GM12878 (cell line): ENCODE measurements at regions not wholly inside any gene's neighbourhood (a gene's known extent, or its start where the extent isn't known, plus 50 kb on each side); places are given as distances from the start of the nearest gene placed in this dataset.

ENCODE experiments used
- ATAC-seq: fragments of 200-7000 bp; cut with Tn5 transposase; 3 replicates; pipeline ENCODE4 v1.9.1; 2020; ENCODE audit warnings: mild to moderate bottlenecking, moderate library complexity
- BruUV-seq: library from RNA; stranded (reverse); fragments of 400-500 nt; replicated peaks from 2 replicates; lab custom pipeline; 2021; lab: Mats Ljungman, UMichigan
- CTCF ChIA-PET: fragments of 300-600 bp; sonication (Branson Sonifier 250); formaldehyde crosslinking; extraction: SDS; loops from one replicate; lab custom pipeline; 2021; ENCODE audit warnings: inconsistent platforms; lab: Yijun Ruan, JAX
- POLR2A ChIA-PET: fragments of 350-600 bp; formaldehyde crosslinking; extraction: SDS; loops from one replicate; lab custom pipeline; 2021; ENCODE audit warnings: inconsistent platforms; lab: Charles Lee
- RAD21 ChIA-PET: fragments of 300-600 bp; sonication (Branson Sonifier 250); formaldehyde crosslinking; loops from one replicate; lab custom pipeline; 2023; ENCODE audit warnings: antibody characterized with exemption; ENCODE audit not compliant: unreplicated experiment; lab: Charles Lee
- SMC1A ChIA-PET: fragments of 300-600 bp; sonication (Branson Sonifier 250); formaldehyde crosslinking; loops from one replicate; lab custom pipeline; 2023; ENCODE audit not compliant: unreplicated experiment, uncharacterized antibody; lab: Charles Lee
- DNase-seq: peaks from one replicate; pipeline ENCODE4 v3.0.0-alpha.2; 2011; ENCODE audit warnings: low read depth, low spot score
- FAIRE-seq: peaks from 3 replicates; lab custom pipeline; 2011; peaks lifted over from hg19 to GRCh38; lab: Jason Lieb, UNC
- H2AFZ ChIP-seq: 2 replicates; pipeline ENCODE4 v1.6.0; 2011; ENCODE audit warnings: low read depth, low read length, control low read depth; ENCODE audit not compliant: control insufficient read depth
- H3K27ac ChIP-seq: 2 replicates; pipeline ENCODE4 v1.5.1; 2011; ENCODE audit warnings: control low read depth; ENCODE audit not compliant: control insufficient read depth, insufficient read depth
- H3K27me3 ChIP-seq, 2 experiments: replicated peaks in 1 of 2; 2 replicates each; pipeline versions ENCODE4 v1.6.0 to v1.6.1; 2011; ENCODE audit warnings: low read length in 1 of 2; ENCODE audit not compliant: control insufficient read depth in 2 of 2, insufficient read depth in 2 of 2
- H3K36me3 ChIP-seq, 2 experiments: 2 replicates each; pipeline ENCODE4 v1.5.1; 2011; ENCODE audit warnings: low read length in 1 of 2; ENCODE audit not compliant: control insufficient read depth in 2 of 2, insufficient read depth in 2 of 2
- H3K4me1 ChIP-seq: 2 replicates; pipeline ENCODE4 v1.6.1; 2011; ENCODE audit warnings: mild to moderate bottlenecking, low read length, moderate library complexity, mixed read lengths; ENCODE audit not compliant: control insufficient read depth, insufficient read depth
- H3K4me2 ChIP-seq: 2 replicates; pipeline ENCODE4 v1.6.0; 2011; ENCODE audit warnings: control low read depth; ENCODE audit not compliant: control insufficient read depth, insufficient read depth
- H3K4me3 ChIP-seq: fragments of 200-600 bp; sonication (generic); 2 replicates; pipeline ENCODE4 v1.5.1; 2016
- H3K79me2 ChIP-seq: 2 replicates; pipeline ENCODE4 v1.6.0; 2011; ENCODE audit warnings: low read length; ENCODE audit not compliant: control insufficient read depth, insufficient read depth
- H3K9ac ChIP-seq: 2 replicates; pipeline ENCODE4 v1.8.0; 2011; ENCODE audit warnings: low read length, control low read depth, mixed read lengths; ENCODE audit not compliant: control insufficient read depth, insufficient read depth
- H3K9me3 ChIP-seq: replicated peaks from 3 replicates; pipeline ENCODE4 v1.5.1; 2011; ENCODE audit warnings: mild to moderate bottlenecking, low read length; ENCODE audit not compliant: control insufficient read depth, insufficient read depth
- H4K20me1 ChIP-seq: 2 replicates; pipeline ENCODE4 v1.6.0; 2011; ENCODE audit not compliant: control insufficient read depth, insufficient read depth
- BCL11A ChIP-seq: IDR thresholded peaks from 2 replicates; pipeline ENCODE4 v1.6.1; 2011; ENCODE audit warnings: low read depth, low read length
- CBFB ChIP-seq: IDR thresholded peaks from 2 replicates; pipeline ENCODE4 v1.6.1; 2016; ENCODE audit warnings: antibody characterized with exemption, low read depth
- CEBPB ChIP-seq, 2 experiments: fragments of 150-350 bp in 1 of 2; IDR thresholded peaks; 2 replicates each; pipeline ENCODE4 v1.6.1; 2012 to 2014; ENCODE audit warnings: low read depth in 2 of 2, low read length in 2 of 2, borderline replicate concordance in 1 of 2, inconsistent platforms in 1 of 2
- IRF3 ChIP-seq: fragments of 450-650 bp; IDR thresholded peaks from 2 replicates; pipeline ENCODE4 v1.6.1; 2014; ENCODE audit warnings: mild to moderate bottlenecking
- NFXL1 ChIP-seq: fragments of 450-650 bp; IDR thresholded peaks from 2 replicates; pipeline ENCODE4 v1.6.1; 2017; ENCODE audit warnings: antibody characterized with exemption, mild to moderate bottlenecking, borderline replicate concordance
- ZNF687 ChIP-seq: fragments of 450-650 bp; IDR thresholded peaks from 2 replicates; pipeline ENCODE4 v1.6.1; 2017; ENCODE audit warnings: mild to moderate bottlenecking, moderate library complexity
- ZSCAN29 ChIP-seq: fragments of 450-650 bp; IDR thresholded peaks from 2 replicates; pipeline ENCODE4 v1.6.1; 2017; ENCODE audit warnings: mild to moderate bottlenecking, moderate library complexity
- WGBS: methylation state at CpG from one replicate; pipeline ENCODE4 v1.1.6; 2016; ENCODE audit warnings: low lambda C conversion rate; ENCODE audit not compliant: insufficient replicate concordance, insufficient coverage; ENCODE audit errors: missing lambda C conversion rate; 5-methylcytosine and 5-hydroxymethylcytosine counted together
- in situ Hi-C: fragments of 300-500 bp; cut with MboI; formaldehyde crosslinking; loops from 9 replicates; pipeline ENCODE4 v1.14.3; 2018; ENCODE audit warnings: mixed read lengths
- intact Hi-C: fragments of 100-400 bp; cut with micrococcal nuclease; formaldehyde crosslinking; loops from one replicate; pipeline ENCODE4 v1.14.2; 2022; ENCODE audit not compliant: unreplicated experiment

- Histone ChIP-seq H4K20me1 (no peaks in the 10 kb centered on the region), H3K9ac (no peak overlapping the region), H3K9me3 (no peaks in the 10 kb centered on the region), H3K4me3 (no peak overlapping the region), H3K79me2 (no peaks in the 10 kb centered on the region), H3K36me3 (no peaks in the 10 kb centered on the region), H3K4me2 (no peak overlapping the region), H3K27me3 (no peaks in the 10 kb centered on the region), H3K27ac (no peak overlapping the region), H3K4me1 (no peaks in the 10 kb centered on the region), H2AFZ (no peak overlapping the region)
- TF ChIP-seq ZNF687 (no peak), CEBPB (IDR thresholded peaks at IDR 0.05; ENCODE audit: borderline replicate concordance in 1 of 2, low read depth in 2 of 2, low read length in 2 of 2) (no peak), BCL11A (no peak), IRF3 (no peak), NFXL1 (no peak), ZSCAN29 (no peak), CBFB (no peak)
- ATAC-seq (no peak), FAIRE-seq (no peak), DNase-seq (no peak)
- 10% methylated on average over 7 of the region's 7 CpGs for WGBS
- CTCF ChIA-PET: interaction anchor here (1.0 to 2.0 kb wide), 2 partner anchors 10 to 12 kb away, joined by 3 to 5 read pairs; no protein-coding TSS in a partner anchor
- intact Hi-C loops: no loop called here
- in situ Hi-C loops: no loop called here
- SMC1A ChIA-PET: no interaction called here
- RAD21 ChIA-PET: no interaction called here
- BruUV-seq: no TSS peak
- POLR2A ChIA-PET: no interaction called here
These were observed 590.5 kb downstream of the CCDC171 start for GRCh38 chr9:16143310-16143709.
